SU-DHL-6 (cell line): ENCODE measurements at regions not wholly inside any gene's neighbourhood (a gene's known extent, or its start where the extent isn't known, plus 50 kb on each side); places are given as distances from the start of the nearest gene placed in this dataset.

Source experiments
- H2AFZ ChIP-seq: fragments of 200-600 bp; sonication (generic); 2 replicates; pipeline ENCODE4 v1.6.1; 2014; ENCODE audit warnings: low read depth, mild to moderate bottlenecking, moderate library complexity, mixed read lengths, antibody characterized with exemption, low read length; ENCODE audit not compliant: severe bottlenecking
- H3F3A ChIP-seq: fragments of 200-600 bp; shearing (Covaris generic); 2 replicates; pipeline ENCODE4 v1.6.0; 2016; ENCODE audit warnings: antibody characterized with exemption, mild to moderate bottlenecking; ENCODE audit not compliant: insufficient read depth
- H3K27ac ChIP-seq: fragments of 200-600 bp; sonication (generic); 2 replicates; pipeline ENCODE4 v1.5.1; 2016; ENCODE audit warnings: low read depth, mild to moderate bottlenecking, low read length, moderate library complexity, mixed read lengths
- H3K27me3 ChIP-seq: fragments of 200-600 bp; sonication (generic), shearing (Covaris generic); 2 replicates; pipeline ENCODE4 v1.6.0; 2014; ENCODE audit warnings: mild to moderate bottlenecking, low read length
- H3K36me3 ChIP-seq: fragments of 200-600 bp; sonication (generic); 2 replicates; pipeline ENCODE4 v1.6.1; 2014; ENCODE audit warnings: mild to moderate bottlenecking, low read length, mixed read lengths
- H3K4me2 ChIP-seq: fragments of 300-600, 200-600 bp; shearing (Covaris generic), sonication (generic); 2 replicates; pipeline ENCODE4 v1.6.0; 2014; ENCODE audit warnings: low read length, low read depth, mild to moderate bottlenecking; ENCODE audit not compliant: poor library complexity, severe bottlenecking
- H3K4me3 ChIP-seq: fragments of 200-600 bp; sonication (generic); 2 replicates; pipeline ENCODE4 v1.5.1; 2014; ENCODE audit warnings: antibody characterized with exemption, low read length, mild to moderate bottlenecking, mixed read lengths; ENCODE audit not compliant: insufficient read depth, poor library complexity, severe bottlenecking
- H3K79me2 ChIP-seq: fragments of 200-600 bp; sonication (generic); 2 replicates; pipeline ENCODE4 v1.6.1; 2014; ENCODE audit warnings: mild to moderate bottlenecking, low read length, moderate library complexity; ENCODE audit not compliant: insufficient read depth
- H3K9ac ChIP-seq: fragments of 200-600 bp; sonication (generic); 2 replicates; pipeline ENCODE4 v1.7.0; 2014; ENCODE audit warnings: mild to moderate bottlenecking, low read length
- H3K9me2 ChIP-seq: fragments of 200-600 bp; sonication (generic); replicated peaks from 2 replicates; pipeline ENCODE4 v1.6.1; 2014; ENCODE audit warnings: low read length; ENCODE audit not compliant: insufficient read depth
- H3K9me3 ChIP-seq: fragments of 200-600 bp; sonication (generic); 2 replicates; pipeline ENCODE4 v1.6.1; 2014; ENCODE audit warnings: low read length, mixed read lengths; ENCODE audit not compliant: insufficient read depth
- H4K20me1 ChIP-seq: fragments of 200-600 bp; sonication (generic); 2 replicates; pipeline ENCODE4 v1.6.1; 2014; ENCODE audit warnings: low read depth, mild to moderate bottlenecking, antibody characterized with exemption, low read length, moderate library complexity, mixed read lengths
- EZH2phosphoT487 ChIP-seq: fragments of 200-600 bp; sonication (generic), shearing (Covaris generic); conservative IDR thresholded peaks from 2 replicates; pipeline ENCODE4 v1.6.1; 2018; ENCODE audit warnings: mild to moderate bottlenecking, antibody characterized with exemption, low read length, moderate library complexity, mixed read lengths
- TF ChIP-seq, protein P1 (sequence below): fragments of 200-600 bp; sonication (generic); IDR thresholded peaks from one replicate; pipeline ENCODE4 v1.5.1; 2017; ENCODE audit warnings: antibody characterized with exemption, mild to moderate bottlenecking, low read length, moderate library complexity; ENCODE audit not compliant: insufficient read depth, poor library complexity, severe bottlenecking

- no peaks in the 10 kb centered on the region for H4K20me1 ChIP-seq
- H3F3A ChIP-seq: no peaks in the 10 kb centered on the region
- H3K27me3 ChIP-seq: no peaks in the 10 kb centered on the region
- no peak overlapping the region for H3K4me2 ChIP-seq
- H3K4me3 ChIP-seq: no peak overlapping the region
- TF ChIP-seq EZH2phosphoT487: no peak
- TF ChIP-seq, protein P1, sequence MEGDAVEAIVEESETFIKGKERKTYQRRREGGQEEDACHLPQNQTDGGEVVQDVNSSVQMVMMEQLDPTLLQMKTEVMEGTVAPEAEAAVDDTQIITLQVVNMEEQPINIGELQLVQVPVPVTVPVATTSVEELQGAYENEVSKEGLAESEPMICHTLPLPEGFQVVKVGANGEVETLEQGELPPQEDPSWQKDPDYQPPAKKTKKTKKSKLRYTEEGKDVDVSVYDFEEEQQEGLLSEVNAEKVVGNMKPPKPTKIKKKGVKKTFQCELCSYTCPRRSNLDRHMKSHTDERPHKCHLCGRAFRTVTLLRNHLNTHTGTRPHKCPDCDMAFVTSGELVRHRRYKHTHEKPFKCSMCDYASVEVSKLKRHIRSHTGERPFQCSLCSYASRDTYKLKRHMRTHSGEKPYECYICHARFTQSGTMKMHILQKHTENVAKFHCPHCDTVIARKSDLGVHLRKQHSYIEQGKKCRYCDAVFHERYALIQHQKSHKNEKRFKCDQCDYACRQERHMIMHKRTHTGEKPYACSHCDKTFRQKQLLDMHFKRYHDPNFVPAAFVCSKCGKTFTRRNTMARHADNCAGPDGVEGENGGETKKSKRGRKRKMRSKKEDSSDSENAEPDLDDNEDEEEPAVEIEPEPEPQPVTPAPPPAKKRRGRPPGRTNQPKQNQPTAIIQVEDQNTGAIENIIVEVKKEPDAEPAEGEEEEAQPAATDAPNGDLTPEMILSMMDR: no peak
- no peaks in the 10 kb centered on the region for H3K36me3 ChIP-seq
- no peaks in the 10 kb centered on the region for H3K9me3 ChIP-seq
- no peak overlapping the region for H2AFZ ChIP-seq
- no peak overlapping the region for H3K9ac ChIP-seq
- no peak overlapping the region for H3K27ac ChIP-seq
- H3K79me2 ChIP-seq: no peaks in the 10 kb centered on the region
- H3K9me2 ChIP-seq: no peaks in the 10 kb centered on the region
These were observed 280.7 kb upstream of the CADM1 start for GRCh38 chr11:115784796-115785521.

DNA sequence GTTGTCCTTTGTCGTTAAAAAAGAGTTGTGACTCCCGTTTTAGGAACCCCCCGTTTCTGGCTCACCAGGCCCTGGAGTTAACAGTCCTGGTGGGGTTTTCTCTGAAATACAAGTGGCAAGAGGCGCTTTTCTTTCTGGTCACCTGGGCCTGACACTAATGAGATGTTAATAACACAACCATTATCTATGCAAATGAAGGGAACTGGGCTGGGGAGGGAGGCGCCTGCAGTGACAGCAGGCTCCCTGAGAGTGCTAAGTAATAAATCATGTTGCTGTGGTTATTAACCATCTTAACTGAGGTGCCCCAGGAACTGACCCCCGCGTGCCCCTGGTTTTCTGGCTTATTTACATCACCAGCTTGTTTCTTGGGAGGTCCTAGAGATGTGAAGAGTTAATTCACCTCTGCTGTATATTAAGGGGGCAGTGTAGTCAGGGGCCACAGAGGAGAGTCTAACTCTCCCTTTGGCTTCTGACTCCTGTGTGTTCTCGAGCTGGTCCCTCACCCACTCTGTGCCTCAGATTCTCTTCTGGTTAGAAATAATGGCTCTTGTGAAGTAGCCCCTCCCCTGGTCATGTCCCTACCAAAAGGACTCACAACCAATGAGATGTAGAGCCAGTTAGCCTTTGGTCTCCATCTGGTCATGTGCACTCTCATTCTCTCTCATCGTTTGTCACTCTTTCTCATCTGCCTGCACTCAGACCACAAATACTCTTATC lies 276.6 kb upstream of the CADM1 start:
- Histone ChIP-seq H3K9ac (no peak overlapping the region), H3F3A (no peaks in the 10 kb centered on the region), H4K20me1 (no peaks in the 10 kb centered on the region), H3K9me2 (no peaks in the 10 kb centered on the region), H2AFZ (no peak overlapping the region), H3K4me2 (no peak overlapping the region), H3K9me3 (no peaks in the 10 kb centered on the region), H3K27me3 (no peaks in the 10 kb centered on the region), H3K4me3 (no peak overlapping the region), H3K79me2 (no peaks in the 10 kb centered on the region), H3K27ac (no peak overlapping the region), H3K36me3 (no peaks in the 10 kb centered on the region)
- TF ChIP-seq, protein P1: no peak
- no peak for TF ChIP-seq EZH2phosphoT487

DNA sequence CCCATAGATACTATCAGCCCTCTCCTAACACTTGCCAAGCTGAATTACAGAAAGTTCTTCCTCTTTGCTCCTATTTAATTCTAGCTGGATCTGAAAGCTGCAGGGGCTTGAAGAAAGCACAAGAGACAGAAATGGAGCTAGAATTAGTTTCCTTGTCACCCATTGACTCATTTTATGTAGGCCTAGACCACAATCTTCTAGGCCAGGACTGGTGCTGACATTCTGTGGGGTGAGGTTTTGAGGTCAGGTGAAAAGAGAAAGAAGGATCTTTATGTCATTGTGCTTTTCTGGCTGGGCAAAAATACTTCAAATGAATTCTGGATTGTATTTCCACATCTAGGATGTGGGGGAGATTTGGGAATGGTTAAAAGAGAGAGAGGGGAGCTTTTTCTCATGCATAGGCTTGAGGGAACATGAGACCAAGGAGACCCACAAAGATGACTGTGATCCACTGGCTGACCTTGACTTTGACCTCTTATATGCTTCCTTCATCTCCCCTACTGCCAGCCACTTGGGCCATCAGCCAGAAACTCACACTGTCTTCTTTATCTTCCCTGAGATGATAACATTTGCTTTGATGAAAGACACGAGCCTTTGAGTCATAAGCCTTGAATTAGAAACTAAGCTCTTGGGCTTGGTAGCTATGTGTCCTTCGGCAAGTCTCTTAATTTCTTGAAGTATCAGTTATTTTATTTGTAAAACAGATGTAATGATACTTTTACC lies 274.9 kb upstream of the CADM1 start:
- TF ChIP-seq, protein P1: no peak
- no peak for TF ChIP-seq EZH2phosphoT487
- Histone ChIP-seq H3K9me3 (no peaks in the 10 kb centered on the region), H3K4me2 (no peak overlapping the region), H2AFZ (no peak overlapping the region), H3K9ac (no peak overlapping the region), H3K79me2 (no peaks in the 10 kb centered on the region), H3K36me3 (no peaks in the 10 kb centered on the region), H4K20me1 (no peaks in the 10 kb centered on the region), H3F3A (no peaks in the 10 kb centered on the region), H3K27ac (no peak overlapping the region), H3K27me3 (no peaks in the 10 kb centered on the region), H3K4me3 (no peak overlapping the region), H3K9me2 (no peaks in the 10 kb centered on the region)
